ENCODE measurements at regions not wholly inside any gene's neighbourhood (a gene's known extent, or its start where the extent isn't known, plus 50 kb on each side); places are given as distances from the start of the nearest gene placed in this dataset.

DNA sequence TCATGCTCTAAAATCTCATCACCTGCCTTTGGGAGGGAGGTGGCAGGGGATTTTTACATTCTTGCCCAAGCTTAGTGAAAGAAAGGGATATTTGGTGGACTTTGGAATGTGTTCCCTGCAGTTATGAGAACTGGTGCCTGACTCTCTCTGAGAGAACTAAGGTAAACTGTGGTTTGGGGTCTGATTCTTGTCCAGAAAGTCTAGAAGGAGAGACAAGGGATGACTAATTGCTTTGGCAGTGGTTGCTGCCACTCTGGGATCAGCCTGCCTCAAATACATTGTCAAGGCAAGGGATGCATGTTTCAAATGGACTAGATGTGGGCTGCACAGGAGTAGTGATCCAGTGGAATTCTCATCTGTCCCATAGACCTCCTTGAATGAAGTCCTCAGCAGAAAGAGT is 115.2 kb downstream of the DDIT4L start:
- Histone ChIP-seq H3K9me3 (no peaks in the 10 kb centered on the region), H3K4me3 (no peak overlapping the region), H3K36me3 (no peaks in the 10 kb centered on the region), H3K27me3 (no peaks in the 10 kb centered on the region), H3K4me1 (no peaks in the 10 kb centered on the region), H3K27ac (no peak overlapping the region)
- no peak for DNase-seq (ENCODE audit: low spot score)
- TF ChIP-seq, protein P1, sequence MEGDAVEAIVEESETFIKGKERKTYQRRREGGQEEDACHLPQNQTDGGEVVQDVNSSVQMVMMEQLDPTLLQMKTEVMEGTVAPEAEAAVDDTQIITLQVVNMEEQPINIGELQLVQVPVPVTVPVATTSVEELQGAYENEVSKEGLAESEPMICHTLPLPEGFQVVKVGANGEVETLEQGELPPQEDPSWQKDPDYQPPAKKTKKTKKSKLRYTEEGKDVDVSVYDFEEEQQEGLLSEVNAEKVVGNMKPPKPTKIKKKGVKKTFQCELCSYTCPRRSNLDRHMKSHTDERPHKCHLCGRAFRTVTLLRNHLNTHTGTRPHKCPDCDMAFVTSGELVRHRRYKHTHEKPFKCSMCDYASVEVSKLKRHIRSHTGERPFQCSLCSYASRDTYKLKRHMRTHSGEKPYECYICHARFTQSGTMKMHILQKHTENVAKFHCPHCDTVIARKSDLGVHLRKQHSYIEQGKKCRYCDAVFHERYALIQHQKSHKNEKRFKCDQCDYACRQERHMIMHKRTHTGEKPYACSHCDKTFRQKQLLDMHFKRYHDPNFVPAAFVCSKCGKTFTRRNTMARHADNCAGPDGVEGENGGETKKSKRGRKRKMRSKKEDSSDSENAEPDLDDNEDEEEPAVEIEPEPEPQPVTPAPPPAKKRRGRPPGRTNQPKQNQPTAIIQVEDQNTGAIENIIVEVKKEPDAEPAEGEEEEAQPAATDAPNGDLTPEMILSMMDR (IDR thresholded peaks at IDR 0.05): no peak

DNA sequence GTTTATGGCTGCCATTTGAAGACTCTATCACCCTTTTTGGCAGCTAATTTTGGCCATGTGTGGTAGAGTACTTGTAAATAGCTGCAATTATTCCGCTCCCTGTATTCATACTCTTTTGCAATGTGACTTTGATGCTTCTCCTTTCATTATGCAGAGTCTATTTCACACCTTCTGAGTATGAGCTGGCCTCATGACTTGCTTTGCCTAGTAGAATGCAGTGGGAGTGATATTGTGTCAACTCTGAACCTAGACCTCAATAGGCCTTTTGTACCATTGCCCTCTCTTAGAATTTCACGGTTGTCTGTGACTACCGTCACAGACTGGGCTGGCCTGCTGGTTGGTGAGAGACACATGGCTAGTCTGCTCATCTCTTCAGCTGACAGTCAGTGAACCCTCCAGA is 118.8 kb downstream of the DDIT4L start:
- Histone ChIP-seq H3K27ac (no peak overlapping the region), H3K27me3 (no peaks in the 10 kb centered on the region), H3K4me3 (no peak overlapping the region), H3K4me1 (no peaks in the 10 kb centered on the region), H3K36me3 (no peaks in the 10 kb centered on the region), H3K9me3 (no peaks in the 10 kb centered on the region)
- DNase-seq (ENCODE audit: low spot score): no peak
- TF ChIP-seq, protein P1 (IDR thresholded peaks at IDR 0.05): no peak

DNA sequence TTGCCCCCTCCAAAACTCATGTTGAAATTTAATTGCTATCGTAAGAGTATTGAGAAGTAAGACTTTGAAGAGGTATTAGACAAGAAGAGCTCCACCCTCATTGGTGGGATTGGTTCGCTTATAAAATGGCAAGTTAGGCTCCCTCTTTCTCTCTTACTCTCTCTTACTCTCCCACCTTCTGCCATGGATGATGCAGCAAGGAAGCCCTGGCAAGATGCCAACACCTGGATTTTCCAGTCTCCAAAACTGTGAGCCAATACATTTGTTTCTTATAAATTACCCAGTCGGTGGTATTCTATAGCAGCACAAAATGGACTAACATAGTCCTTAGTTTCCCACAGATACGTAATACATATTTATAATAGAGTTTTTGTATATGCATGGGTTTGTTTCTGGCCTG is 119.4 kb downstream of the DDIT4L start:
- Histone ChIP-seq H3K4me3 (no peak overlapping the region), H3K4me1 (no peaks in the 10 kb centered on the region), H3K36me3 (no peaks in the 10 kb centered on the region), H3K27me3 (no peaks in the 10 kb centered on the region), H3K9me3 (no peaks in the 10 kb centered on the region), H3K27ac (no peak overlapping the region)
- TF ChIP-seq, protein P1 (IDR thresholded peaks at IDR 0.05): no peak
- no peak for DNase-seq (ENCODE audit: low spot score)

DNA sequence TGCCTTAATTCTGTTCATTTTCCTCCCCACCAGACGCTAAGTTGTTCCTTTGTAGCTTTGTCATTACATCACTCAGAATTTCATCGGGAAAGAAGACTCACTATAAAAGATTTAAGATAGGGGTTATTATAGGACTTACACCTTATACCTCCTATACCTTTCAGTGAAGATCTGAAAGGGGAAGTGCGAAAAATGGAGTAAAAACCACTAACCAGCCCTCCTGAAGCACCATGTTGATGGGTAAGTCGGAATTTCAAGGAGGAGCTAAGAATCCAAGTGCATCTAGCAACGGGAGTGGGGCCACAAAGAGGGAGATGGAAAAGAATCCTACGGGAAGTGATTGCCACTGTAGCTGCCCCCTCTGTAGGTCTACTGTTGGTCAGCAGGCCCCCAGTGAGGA is 119.1 kb upstream of the H2AZ1 start:
- Histone ChIP-seq H3K9me3 (no peaks in the 10 kb centered on the region), H3K27ac (no peak overlapping the region), H3K4me1 (no peaks in the 10 kb centered on the region), H3K27me3 (no peaks in the 10 kb centered on the region), H3K36me3 (no peaks in the 10 kb centered on the region), H3K4me3 (no peak overlapping the region)
- TF ChIP-seq, protein P1 (IDR thresholded peaks at IDR 0.05): no peak
- DNase-seq (ENCODE audit: low spot score): no peak

DNA sequence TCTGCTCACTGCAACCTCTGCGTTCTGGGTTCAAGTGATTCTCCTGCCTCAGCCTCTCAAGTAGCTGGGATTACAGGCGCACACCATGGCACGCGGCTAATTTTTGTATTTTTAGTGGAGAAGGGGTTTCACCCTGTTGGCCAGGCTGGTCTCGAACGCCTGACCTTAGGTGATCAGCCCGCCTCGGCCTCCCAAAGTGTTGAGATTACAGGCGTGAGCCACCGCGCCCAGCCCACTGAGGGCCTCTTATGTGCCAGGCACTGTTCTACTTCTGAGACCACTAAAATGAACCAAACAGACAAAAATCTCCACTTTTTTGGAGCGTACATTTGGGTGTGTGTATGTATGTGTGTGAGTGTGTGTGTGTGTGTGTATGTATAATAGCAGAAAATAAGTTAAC is 117.2 kb upstream of the H2AZ1 start:
- no peak for DNase-seq (ENCODE audit: low spot score)
- Histone ChIP-seq H3K4me3 (no peak overlapping the region), H3K27ac (no peak overlapping the region), H3K36me3 (no peaks in the 10 kb centered on the region), H3K27me3 (no peaks in the 10 kb centered on the region), H3K4me1 (no peaks in the 10 kb centered on the region), H3K9me3 (no peaks in the 10 kb centered on the region)
- TF ChIP-seq, protein P1 (IDR thresholded peaks at IDR 0.05): no peak

DNA sequence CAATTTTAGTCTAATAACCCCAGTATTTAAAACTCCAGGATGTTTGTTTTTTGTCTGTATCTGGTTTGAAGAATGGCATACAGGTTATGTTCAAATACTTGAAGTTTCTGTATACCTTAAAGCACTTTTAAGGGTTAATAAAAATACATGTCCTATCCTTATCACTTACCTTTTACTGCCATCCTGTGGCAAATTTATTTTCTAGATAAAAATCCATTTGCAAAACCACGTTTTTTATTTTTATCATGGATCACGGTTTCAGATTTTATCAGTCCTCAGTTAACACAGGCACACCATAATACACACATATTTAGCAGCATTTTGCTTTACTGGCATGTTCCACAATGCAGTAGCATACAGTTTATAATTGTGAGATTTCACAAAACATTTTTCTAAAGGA is 113.3 kb upstream of the H2AZ1 start:
- no peaks in the 10 kb centered on the region for H3K27me3 ChIP-seq
- TF ChIP-seq, protein P1 (IDR thresholded peaks at IDR 0.05): no peak
- no peaks in the 10 kb centered on the region for H3K9me3 ChIP-seq
- no peaks in the 10 kb centered on the region for H3K36me3 ChIP-seq
- DNase-seq (ENCODE audit: low spot score): no peak
- no peaks in the 10 kb centered on the region for H3K4me1 ChIP-seq
- H3K4me3 ChIP-seq: no peak overlapping the region
- no peak overlapping the region for H3K27ac ChIP-seq

All from right atrium auricular region (tissue), 2 donors.